ENCODE measurements at regions not wholly inside any gene's neighbourhood (a gene's known extent, or its start where the extent isn't known, plus 50 kb on each side); places are given as distances from the start of the nearest gene placed in this dataset.

- no peak for TF ChIP-seq CTCF (IDR thresholded peaks at IDR 0.05; ENCODE audit: borderline replicate concordance, extremely low read depth, low read length, poor library complexity, severe bottlenecking)
- TF ChIP-seq EZH2 (IDR thresholded peaks at IDR 0.05; ENCODE audit: borderline replicate concordance, low read depth, low read length, severe bottlenecking), result no peak
Measured at GRCh38 chr5:18828351-18828750, 1159.6 kb downstream of the CDH18 start.

Data from DND-41 (cell line).